ENCODE measurements at regions not wholly inside any gene's neighbourhood (a gene's known extent, or its start where the extent isn't known, plus 50 kb on each side); places are given as distances from the start of the nearest gene placed in this dataset.

- no peak for DNase-seq
Measured at GRCh38 chr7:85630904-85631600, 444.2 kb upstream of the SEMA3D start.

- no peak for DNase-seq
Measured at GRCh38 chr7:85627791-85628586, 441.1 kb upstream of the SEMA3D start.

GRCh38 chr7:85622059-85622458 is 435.2 kb upstream of the SEMA3D start:
- no peak for DNase-seq

- DNase-seq: no peak
Measured at GRCh38 chr7:85620936-85621685, 434.3 kb upstream of the SEMA3D start.

DNA sequence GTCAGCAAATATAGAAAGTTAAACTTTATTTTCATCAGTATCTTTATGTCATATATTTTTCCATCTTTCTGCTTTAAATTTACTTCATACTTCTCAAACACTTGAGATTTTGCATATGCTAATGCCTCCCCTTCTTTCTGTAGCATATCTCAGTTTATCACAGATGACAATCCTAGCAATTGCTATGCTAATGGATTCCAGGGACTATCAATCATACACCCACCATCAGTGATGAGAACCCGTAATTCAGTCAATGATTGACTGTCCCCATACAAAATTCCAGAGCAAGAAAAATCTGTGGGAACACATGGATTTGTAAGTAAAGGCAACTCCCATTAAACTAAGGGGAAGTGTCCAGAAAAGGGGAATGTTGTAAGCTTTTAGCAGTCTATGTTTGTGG is 432.4 kb upstream of the SEMA3D start:
- no peak for DNase-seq

DNA sequence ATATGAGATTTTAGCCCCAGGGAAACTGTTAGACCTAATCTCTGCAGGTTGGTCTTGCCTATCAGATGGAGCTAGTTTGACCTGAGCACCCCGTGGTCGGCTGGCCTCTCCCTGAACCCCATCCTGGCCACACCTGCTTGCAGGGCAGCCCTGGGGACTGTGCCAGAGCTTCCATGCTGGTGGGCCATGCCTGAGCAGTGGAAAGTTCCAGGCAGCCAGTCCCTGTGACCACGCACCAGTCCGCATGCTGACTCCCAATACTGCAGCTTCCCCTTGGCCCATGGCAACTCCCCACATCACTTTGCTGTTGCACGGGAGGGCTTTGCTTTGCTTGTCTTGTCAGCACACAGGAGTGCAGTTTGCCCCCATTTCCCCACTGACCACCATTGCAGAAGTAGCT is 427.8 kb upstream of the SEMA3D start:
- no peak for DNase-seq

GRCh38 chr7:85612514-85612913 is 425.7 kb upstream of the SEMA3D start:
- no peak for DNase-seq

DNA sequence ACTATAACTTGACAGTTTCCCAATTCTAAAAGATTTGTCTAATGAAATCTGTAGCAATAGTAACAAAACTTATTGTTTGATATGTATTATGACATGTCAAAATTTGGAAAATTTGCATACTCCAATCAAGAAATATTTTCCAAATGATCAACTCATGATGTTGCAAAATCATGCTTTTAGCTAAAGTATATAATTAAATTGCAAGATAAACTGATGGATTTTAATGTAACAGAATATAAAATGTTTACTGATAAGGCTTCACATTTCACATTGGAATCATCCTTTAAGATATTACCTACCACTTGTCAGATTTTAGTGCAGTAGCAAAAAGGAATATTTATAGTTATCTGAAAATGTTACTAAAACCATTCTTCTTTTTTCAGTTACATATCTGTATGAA is 421.9 kb upstream of the SEMA3D start:
- no peak for DNase-seq

DNA sequence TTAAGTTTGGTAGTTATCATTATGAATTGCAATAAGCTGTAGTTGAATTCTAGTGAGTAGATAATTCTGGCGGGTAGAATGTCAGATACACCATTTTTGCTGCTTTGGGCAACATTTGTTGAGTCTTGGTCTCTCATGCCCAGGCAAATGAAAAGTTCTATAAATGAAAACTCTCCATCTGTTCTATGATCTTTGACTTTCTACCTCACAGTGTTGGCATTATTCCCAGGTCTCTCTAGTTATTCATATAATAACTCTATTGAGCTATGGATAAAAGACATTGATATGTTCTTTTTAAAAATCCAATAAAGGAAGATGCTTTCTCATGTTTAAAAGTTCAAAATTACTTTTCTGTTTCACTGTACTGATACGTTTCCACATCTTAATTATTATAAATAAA is 415.3 kb upstream of the SEMA3D start:
- DNase-seq: peak; percentile 95

DNA sequence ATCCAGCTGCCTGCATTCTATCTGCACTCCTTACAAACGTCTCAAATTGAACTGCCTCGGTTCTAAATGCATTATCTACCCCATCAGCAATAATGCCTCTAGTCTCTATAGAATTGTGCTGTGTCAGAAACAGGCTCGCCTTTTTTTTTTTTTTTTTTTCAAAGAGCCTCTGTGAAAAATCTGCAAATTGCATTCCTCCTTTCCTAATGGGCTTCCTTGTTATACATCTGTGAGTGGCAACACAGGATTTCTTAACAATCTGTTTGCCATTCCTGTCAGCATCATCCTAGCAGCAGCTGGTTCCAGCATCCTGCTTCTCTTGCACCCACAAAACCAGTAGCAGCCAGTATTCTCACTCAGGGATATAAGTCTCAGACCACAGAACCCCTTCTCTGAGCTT is 413.5 kb upstream of the SEMA3D start:
- peak; percentile 64 for DNase-seq

GRCh38 chr7:85596827-85597226 is 410.0 kb upstream of the SEMA3D start:
- DNase-seq: no peak

- no peak for DNase-seq
Measured at GRCh38 chr7:85595750-85596178, 408.9 kb upstream of the SEMA3D start.

DNA sequence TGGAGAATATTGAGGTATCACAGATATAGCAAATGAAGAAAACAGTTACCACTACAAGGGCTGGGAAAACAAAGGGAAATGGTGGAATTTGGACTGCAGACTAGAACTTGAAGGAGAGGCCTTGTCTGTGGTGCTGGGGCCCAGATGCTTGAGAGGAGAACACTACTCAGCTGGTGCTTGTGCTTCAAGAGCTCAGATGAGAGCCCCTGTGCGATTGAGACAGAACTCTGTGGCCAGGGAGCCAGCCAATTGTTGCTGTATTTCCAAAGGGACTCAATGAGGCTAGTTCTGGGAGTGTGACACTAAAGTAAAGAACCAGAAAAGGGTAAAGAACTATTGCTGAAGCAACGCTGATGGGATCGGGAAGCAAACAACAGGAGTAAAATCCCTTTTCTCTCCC is 406.5 kb upstream of the SEMA3D start:
- no peak for DNase-seq

DNA sequence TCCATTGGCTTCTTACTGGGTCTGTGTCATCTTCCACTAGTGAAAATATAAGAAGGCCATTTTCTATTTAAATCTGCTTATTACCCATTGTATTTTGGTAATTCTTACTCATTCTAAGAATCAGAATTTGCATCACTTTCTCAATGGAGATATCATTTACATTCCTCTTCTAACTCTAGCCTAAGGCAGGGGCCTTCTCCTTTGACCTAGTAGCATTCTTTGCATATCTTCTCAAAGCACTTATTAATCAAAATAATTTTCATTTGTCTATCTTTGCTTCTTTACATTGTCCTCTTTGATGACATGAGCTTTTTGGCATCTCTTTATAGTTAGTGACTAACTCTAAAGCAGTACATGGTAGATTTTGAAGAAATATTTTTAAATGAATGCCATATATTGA is 400.9 kb upstream of the SEMA3D start:
- no peak for DNase-seq

- no peak for DNase-seq
Measured at GRCh38 chr7:85586091-85586490, 399.2 kb upstream of the SEMA3D start.

- DNase-seq: no peak
Measured at GRCh38 chr7:85583131-85583953, 396.5 kb upstream of the SEMA3D start.

- no peak for DNase-seq
Measured at GRCh38 chr7:85573844-85574243, 387.0 kb upstream of the SEMA3D start.

DNA sequence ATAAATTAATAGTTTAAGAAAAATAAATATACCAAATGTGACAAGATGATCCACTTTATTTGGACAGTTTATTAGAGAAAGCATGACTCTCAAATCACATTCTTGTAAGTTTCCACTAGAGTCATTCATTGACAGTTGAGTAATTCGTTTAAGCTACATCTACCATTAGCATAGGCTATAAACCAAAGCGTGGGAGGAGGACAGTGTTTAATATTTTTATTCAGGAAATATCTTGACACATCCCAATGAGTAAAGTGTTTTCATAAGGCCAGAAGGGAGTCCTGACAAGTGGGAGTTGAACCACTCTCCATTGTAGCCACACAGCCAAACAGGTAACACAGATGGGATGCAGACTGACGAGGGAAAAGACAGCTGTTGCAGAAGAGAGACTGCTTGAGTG is 386.5 kb upstream of the SEMA3D start:
- no peak for DNase-seq

DNA sequence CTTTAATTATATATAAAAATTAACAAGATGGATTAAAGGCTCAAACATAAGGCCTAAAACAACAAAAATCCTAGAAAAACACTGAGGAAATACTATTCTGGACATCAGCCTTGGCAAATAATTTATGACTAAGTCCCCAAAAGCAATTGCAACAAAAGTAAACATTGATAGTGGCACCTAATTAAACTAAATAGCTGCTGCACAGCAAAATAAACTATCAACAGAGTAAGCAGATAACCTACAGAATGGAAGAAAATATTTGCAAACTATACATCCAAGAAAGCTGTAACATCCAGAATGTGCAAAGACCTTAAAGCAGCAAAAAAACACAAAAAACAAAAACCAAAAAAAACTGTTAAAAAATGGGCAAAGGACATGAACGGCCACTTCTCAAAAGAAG is 384.0 kb upstream of the SEMA3D start:
- no peak for DNase-seq

DNA sequence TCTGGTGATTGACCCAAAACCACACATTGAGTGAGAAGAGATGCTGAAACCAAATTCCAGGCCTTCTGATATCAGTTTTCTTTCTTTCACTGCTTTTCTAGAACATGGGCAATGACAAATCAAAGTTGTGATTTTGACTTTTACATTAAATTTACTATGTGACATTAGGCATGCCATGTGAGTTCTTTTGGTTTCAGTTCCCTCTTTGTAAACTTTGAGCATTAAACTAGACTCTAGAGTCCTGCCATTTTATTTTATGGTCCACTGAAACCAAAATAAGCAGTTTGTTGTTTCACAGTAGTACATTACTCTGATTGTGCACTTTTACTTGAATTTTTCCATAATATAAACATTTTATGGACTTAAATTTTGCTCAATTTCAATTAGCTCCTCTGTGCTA is 381.1 kb upstream of the SEMA3D start:
- no peak for DNase-seq

- no peak for DNase-seq
Measured at GRCh38 chr7:85566095-85566794, 379.4 kb upstream of the SEMA3D start.

DNA sequence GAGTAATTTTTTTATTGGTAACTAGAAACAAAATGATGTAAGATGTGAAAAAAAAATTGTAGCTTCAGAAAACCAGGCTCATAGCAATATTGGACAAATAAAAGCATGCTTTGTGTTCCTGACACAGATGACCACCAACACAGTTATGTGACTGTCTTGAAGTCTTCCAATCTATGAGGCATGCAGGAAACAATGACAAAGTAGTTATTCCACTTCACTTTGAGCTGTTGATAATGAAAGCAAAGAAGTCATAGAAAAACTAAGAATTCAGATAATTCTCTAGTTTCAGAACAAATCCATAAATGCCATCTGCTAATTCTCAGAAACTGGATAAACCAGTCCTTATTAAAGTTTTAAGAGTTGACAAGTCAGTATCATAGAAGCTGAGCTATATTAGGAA is 378.4 kb upstream of the SEMA3D start:
- no peak for DNase-seq

Data from NCI-H1694 (cell line).